GM18505 (cell line): ENCODE measurements at regions not wholly inside any gene's neighbourhood (a gene's known extent, or its start where the extent isn't known, plus 50 kb on each side); places are given as distances from the start of the nearest gene placed in this dataset.
"Not testable (repeated sequence)": the region's sequence is repeated elsewhere in the genome, so short reads cannot be mapped to it uniquely, and the experiment has no call there.

Source experiments
- ATAC-seq: cut with Tn5 transposase; IDR thresholded peaks from one replicate; pipeline ENCODE4 v1.9.1; 2021; ENCODE audit not compliant: unreplicated experiment
- POLR2A ChIP-seq: IDR thresholded peaks from 4 replicates; pipeline ENCODE4 v1.6.1; 2011; ENCODE audit warnings: borderline replicate concordance; ENCODE audit not compliant: insufficient read depth, insufficient read length; ENCODE audit errors: extremely low read depth

DNA sequence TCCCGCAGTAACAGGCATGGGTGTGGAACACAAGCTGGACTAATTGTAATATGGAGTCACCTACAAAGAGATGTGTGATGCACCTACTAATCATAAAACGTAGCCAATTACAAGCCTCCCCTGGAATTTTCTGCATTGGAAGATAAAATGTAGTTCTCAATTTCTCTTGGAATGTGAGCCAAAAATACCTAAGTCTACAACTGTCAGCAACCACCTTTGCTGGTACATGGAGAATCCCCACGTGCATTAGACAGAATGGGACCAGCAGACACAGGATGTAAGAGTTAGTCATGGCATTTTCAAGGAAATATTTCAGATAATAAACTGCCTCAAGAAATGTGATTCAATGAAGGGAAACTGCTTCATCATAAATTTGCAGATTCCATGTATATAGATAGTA lies 85.6 kb upstream of the DCC start:
- no peak for ATAC-seq
- no peak for TF ChIP-seq POLR2A

GRCh38 chr18:52257417-52257816 lies 82.6 kb upstream of the DCC start:
- ATAC-seq = not testable (repeated sequence)

GRCh38 chr18:52275817-52276216 lies 64.2 kb upstream of the DCC start:
- no peak for TF ChIP-seq POLR2A
- no peak for ATAC-seq

- ATAC-seq = no peak
- TF ChIP-seq POLR2A = no peak
These were observed 62.2 kb upstream of the DCC start for GRCh38 chr18:52277785-52278184.

- TF ChIP-seq POLR2A = no peak
- ATAC-seq = no peak
These were observed 61.8 kb upstream of the DCC start for GRCh38 chr18:52278191-52278590.

DNA sequence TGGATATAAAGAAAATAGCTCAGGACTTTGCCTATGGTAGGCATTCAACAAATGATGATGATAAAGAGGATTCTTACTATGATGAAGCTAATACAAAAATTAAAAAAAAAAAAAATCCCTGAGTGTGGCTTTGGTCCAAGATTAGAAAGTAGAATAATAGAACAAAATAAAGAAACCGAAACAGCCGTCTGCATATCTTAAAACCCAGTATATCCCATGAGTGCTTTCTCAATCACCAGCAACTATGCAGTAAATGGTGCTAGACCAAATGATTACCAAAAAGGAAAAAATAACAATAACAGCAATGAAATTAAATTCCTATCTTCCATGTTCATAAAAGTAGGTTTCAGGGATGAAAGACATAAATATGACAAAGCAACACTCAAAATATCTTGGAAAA lies 59.3 kb upstream of the DCC start:
- no peak for ATAC-seq
- TF ChIP-seq POLR2A = no peak

GRCh38 chr18:52283927-52284326 lies 56.1 kb upstream of the DCC start:
- TF ChIP-seq POLR2A = no peak
- ATAC-seq = no peak

GRCh38 chr18:52286675-52287074 lies 53.3 kb upstream of the DCC start:
- TF ChIP-seq POLR2A = no peak

GRCh38 chr18:52287151-52287550 lies 52.8 kb upstream of the DCC start:
- no peak for TF ChIP-seq POLR2A
- ATAC-seq = no peak

More at GRCh38 chr18:52286675-52287074, 53.3 kb upstream of the DCC start:
- no peak for ATAC-seq

- TF ChIP-seq POLR2A = no peak
- peak; percentile 76 for ATAC-seq
These were observed 51.5 kb upstream of the DCC start for GRCh38 chr18:52288403-52289004.

GRCh38 chr18:52289392-52289791 lies 50.6 kb upstream of the DCC start:
- TF ChIP-seq POLR2A = no peak
- ATAC-seq = no peak
